Brain microvascular endothelial cell (primary cell): ENCODE measurements at regions not wholly inside any gene's neighbourhood (a gene's known extent, or its start where the extent isn't known, plus 50 kb on each side); places are given as distances from the start of the nearest gene placed in this dataset.

Experiments
- DNase-seq: peaks from one replicate; pipeline ENCODE4 v3.0.0-alpha.2; 2020
- H3K27ac ChIP-seq: fragments of 250-450 bp; sonication (Bioruptor Pico); 2 replicates; pipeline ENCODE4 v1.5.1; 2020; ENCODE audit warnings: mild to moderate bottlenecking, moderate library complexity
- H3K27me3 ChIP-seq: fragments of 250-450 bp; sonication (Bioruptor Pico); replicated peaks from 2 replicates; pipeline ENCODE4 v1.5.1; 2020; ENCODE audit warnings: mild to moderate bottlenecking
- H3K36me3 ChIP-seq: fragments of 250-450 bp; sonication (Bioruptor Pico); replicated peaks from 2 replicates; pipeline ENCODE4 v1.5.1; 2020; ENCODE audit warnings: mild to moderate bottlenecking
- H3K4me3 ChIP-seq: 2 replicates; pipeline ENCODE4 v1.5.1; 2011; ENCODE audit warnings: low read depth, mild to moderate bottlenecking, control low read depth, low read length, moderate library complexity
- CTCF ChIP-seq: IDR thresholded peaks from 2 replicates; pipeline ENCODE4 v1.5.1; 2011; ENCODE audit warnings: low read depth, mild to moderate bottlenecking, moderate library complexity, low read length, control low read depth, inconsistent platforms; ENCODE audit errors: missing control alignments
- in situ Hi-C: cut with HindIII; loops from 2 replicates; pipeline ENCODE4 v1.10.0; 2017; ENCODE audit warnings: low sequenced_read_pairs, low pct_ligation_motif_present

GRCh38 chr15:62843311-62843710 lies 199.2 kb upstream of the TPM1 start:
- DNase-seq = no peak
- no peak overlapping the region for H3K4me3 ChIP-seq
- H3K27ac ChIP-seq = no peak overlapping the region
- H3K36me3 ChIP-seq = no peaks in the 10 kb centered on the region
- no peak for TF ChIP-seq CTCF
- in situ Hi-C loops = no loop called here
- H3K27me3 ChIP-seq = no peaks in the 10 kb centered on the region

GRCh38 chr15:62844564-62845240 lies 197.8 kb upstream of the TPM1 start:
- H3K27ac ChIP-seq = no peak overlapping the region
- in situ Hi-C loops = no loop called here
- no peak overlapping the region for H3K4me3 ChIP-seq
- TF ChIP-seq CTCF = no peak
- no peaks in the 10 kb centered on the region for H3K27me3 ChIP-seq
- H3K36me3 ChIP-seq = no peaks in the 10 kb centered on the region
- peak; percentile 52 for DNase-seq

- TF ChIP-seq CTCF = no peak
- in situ Hi-C loops = no loop called here
- DNase-seq = no peak
Observed at GRCh38 chr15:62845241-62846126, 197.1 kb upstream of the TPM1 start.

GRCh38 chr15:62846131-62846804 lies 196.3 kb upstream of the TPM1 start:
- no peak for DNase-seq
- no peak overlapping the region for H3K27ac ChIP-seq
- H3K36me3 ChIP-seq = no peaks in the 10 kb centered on the region
- no peak overlapping the region for H3K4me3 ChIP-seq
- TF ChIP-seq CTCF = no peak
- in situ Hi-C loops = no loop called here
- no peaks in the 10 kb centered on the region for H3K27me3 ChIP-seq

More at GRCh38 chr15:62845241-62846126, 197.1 kb upstream of the TPM1 start:
- no peaks in the 10 kb centered on the region for H3K36me3 ChIP-seq
- H3K27ac ChIP-seq = no peak overlapping the region
- no peak overlapping the region for H3K4me3 ChIP-seq
- no peaks in the 10 kb centered on the region for H3K27me3 ChIP-seq

- Histone ChIP-seq H3K27ac (no peak overlapping the region), H3K36me3 (no peaks in the 10 kb centered on the region), H3K27me3 (no peaks in the 10 kb centered on the region), H3K4me3 (no peak overlapping the region)
- in situ Hi-C loops = no loop called here
- no peak for DNase-seq
- no peak for TF ChIP-seq CTCF
Observed at GRCh38 chr15:62846805-62847495, 195.6 kb upstream of the TPM1 start.
